SH-SY5Y (cell line): ENCODE measurements at regions not wholly inside any gene's neighbourhood (a gene's known extent, or its start where the extent isn't known, plus 50 kb on each side); places are given as distances from the start of the nearest gene placed in this dataset.
A peak's percentile ranks its signal among the peaks of the same experiment; 100 is the strongest.

Experiments used
- GATA2 ChIP-seq: IDR thresholded peaks from 2 replicates; pipeline ENCODE4 v1.6.1; 2011; ENCODE audit warnings: mild to moderate bottlenecking, low read depth, low read length
- GATA3 ChIP-seq: IDR thresholded peaks from 2 replicates; pipeline ENCODE4 v1.6.1; 2011; ENCODE audit warnings: low read depth, mild to moderate bottlenecking, low read length, moderate library complexity

- TF ChIP-seq GATA2 (no peak), GATA3 (no peak)
These were observed 494.6 kb upstream of the FAT3 start for GRCh38 chr11:91730057-91730456.

- TF ChIP-seq GATA2 (no peak), GATA3 (no peak)
These were observed 507.4 kb upstream of the FAT3 start for GRCh38 chr11:91717169-91717568.

GRCh38 chr11:91707652-91708482 lies 516.8 kb upstream of the FAT3 start:
- TF ChIP-seq GATA3 (no peak), GATA2 (no peak)

DNA sequence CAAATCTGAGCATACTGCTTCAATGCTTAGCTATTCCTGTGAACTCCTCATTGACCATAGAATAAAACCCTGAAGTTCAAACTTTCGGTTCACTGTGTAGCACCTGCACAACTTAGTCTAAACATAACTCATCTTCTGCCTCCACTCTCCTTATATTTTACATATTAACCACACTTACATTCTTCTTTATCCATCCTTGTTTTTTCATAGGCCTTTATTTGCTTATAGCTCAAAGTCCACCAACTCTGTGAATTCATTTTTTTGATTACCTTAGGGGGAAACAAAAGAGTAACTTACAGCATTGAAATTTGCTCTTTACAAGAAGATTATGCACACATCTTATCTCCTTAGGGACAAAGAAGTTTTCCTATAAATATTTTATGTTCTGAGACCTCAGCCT lies 521.6 kb upstream of the FAT3 start:
- TF ChIP-seq GATA3 (no peak), GATA2 (no peak)

DNA sequence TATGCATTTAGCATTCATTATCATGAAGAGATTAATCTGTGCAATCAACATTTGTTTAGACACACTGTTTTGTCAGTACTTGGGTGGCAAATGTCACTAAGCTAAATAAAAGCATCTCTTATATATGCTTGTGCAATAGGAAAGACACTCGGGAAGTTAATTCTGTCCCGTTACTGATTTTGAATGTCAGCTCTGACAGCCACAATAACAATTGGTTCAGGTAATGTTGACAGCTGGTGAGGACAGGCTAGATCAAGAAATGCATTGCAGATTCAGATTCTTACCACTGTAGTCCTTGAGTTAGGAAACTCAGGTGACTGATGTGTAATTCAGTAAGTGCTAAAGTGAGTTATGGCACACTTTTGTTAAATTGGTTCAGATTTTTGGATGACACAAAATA lies 523.8 kb upstream of the FAT3 start:
- TF ChIP-seq GATA3, result no peak
- TF ChIP-seq GATA2, result no peak

DNA sequence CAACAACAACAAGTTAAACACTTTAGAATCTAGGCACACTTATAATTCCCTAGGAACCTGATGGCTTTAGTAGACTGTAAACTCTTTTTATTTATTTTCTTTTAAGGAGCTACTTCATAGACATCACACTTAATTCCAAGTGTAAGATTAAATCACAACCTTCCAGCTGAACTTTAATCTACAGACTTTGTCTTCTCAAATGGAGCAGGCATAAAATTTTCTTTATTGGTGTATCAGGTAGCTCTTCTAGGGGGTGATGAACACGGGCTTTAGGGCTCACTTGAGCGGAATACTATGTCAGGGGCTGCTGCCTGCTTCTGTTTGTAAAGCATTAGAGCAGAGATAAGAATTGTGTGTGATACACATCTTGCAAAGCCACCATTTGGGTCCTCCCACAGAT lies 525.8 kb upstream of the FAT3 start:
- TF ChIP-seq GATA3 (peak; percentile 24; the same call in 1 of the 2 replicates), GATA2 (peak; percentile 47; the same call in 1 of the 2 replicates)

GRCh38 chr11:91694331-91694730 lies 530.3 kb upstream of the FAT3 start:
- TF ChIP-seq GATA3, result no peak
- TF ChIP-seq GATA2, result no peak

DNA sequence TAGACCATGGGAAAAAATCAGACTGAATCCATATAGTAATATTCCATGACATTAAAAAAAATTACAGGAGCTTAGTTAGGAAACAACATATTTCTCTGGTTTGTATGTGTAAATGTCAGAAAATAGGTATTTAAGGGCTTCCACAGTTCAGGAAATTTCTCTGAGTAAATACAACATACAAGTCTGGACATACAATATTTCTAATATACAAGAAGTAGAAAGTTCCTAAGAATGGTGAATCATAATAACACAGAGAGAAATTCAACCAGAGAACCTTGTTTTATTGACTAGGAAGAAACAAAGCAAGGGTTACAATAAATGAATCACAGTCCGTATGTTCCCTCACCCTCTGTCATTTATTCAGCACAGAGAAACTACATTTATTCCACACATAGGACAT lies 532.7 kb upstream of the FAT3 start:
- no peak for TF ChIP-seq GATA3
- TF ChIP-seq GATA2, result no peak

DNA sequence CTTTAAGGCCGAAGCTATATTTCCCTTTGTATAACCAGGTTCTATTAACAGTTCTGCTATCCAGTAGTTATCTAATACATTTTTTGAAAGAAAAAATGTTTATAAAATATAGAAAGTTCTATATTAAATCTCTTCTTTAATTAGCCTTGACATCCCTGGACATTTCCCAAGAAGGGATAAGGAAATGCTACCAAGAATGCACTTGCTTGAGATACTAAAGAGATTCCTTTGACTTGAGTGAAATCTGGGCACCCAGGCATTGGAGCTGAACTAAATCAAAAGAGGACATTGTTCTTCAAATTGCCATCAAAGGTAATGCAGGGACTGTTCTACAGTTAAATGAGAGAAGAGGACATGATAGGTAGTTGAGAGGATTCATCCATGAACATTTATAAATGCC lies 535.9 kb upstream of the FAT3 start:
- TF ChIP-seq GATA3 (no peak), GATA2 (no peak)

- TF ChIP-seq GATA2 (no peak), GATA3 (no peak)
These were observed 537.9 kb upstream of the FAT3 start for GRCh38 chr11:91686700-91687099.

DNA sequence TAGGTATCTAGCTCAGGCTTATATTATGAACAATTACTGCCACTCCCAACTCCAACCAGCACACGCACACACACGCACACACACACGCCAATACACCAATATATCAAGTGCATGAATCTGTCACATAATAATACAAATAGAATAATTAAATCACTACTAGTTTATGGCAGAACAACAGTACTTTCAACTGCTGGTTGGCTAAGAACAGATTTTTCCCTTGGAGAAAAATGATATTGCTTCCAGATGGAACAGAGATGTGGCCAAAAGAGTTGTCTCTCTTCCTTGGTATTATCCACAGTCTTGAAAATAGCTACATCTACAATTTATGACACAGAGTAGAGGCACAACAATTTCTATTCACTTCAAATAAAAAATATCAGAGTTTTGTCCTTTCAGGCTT lies 538.3 kb upstream of the FAT3 start:
- TF ChIP-seq GATA3 (no peak), GATA2 (no peak)

- TF ChIP-seq GATA2, result no peak
- TF ChIP-seq GATA3, result no peak
These were observed 550.9 kb upstream of the FAT3 start for GRCh38 chr11:91673705-91674104.

GRCh38 chr11:91664521-91664920 lies 560.1 kb upstream of the FAT3 start:
- TF ChIP-seq GATA2, result no peak
- TF ChIP-seq GATA3, result no peak

DNA sequence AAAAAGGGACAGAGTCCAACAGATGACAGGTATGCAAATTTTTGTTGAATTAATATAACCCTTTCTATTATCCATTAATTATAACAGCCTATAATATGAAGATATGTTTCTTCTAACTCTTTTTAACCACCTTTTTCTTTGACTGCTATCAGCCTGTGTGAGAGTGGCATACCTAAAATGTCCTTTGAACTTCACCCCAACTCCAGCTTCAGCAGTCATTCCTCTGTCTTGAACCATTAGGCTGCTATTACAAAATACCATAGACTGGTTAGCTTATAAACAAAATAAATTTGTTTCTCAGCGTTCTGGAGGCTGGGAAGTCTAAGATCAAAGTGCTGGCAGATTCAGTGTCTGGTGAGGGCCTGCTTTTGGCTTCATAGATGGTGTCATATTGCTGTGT lies 564.6 kb upstream of the FAT3 start:
- no peak for TF ChIP-seq GATA3
- no peak for TF ChIP-seq GATA2

DNA sequence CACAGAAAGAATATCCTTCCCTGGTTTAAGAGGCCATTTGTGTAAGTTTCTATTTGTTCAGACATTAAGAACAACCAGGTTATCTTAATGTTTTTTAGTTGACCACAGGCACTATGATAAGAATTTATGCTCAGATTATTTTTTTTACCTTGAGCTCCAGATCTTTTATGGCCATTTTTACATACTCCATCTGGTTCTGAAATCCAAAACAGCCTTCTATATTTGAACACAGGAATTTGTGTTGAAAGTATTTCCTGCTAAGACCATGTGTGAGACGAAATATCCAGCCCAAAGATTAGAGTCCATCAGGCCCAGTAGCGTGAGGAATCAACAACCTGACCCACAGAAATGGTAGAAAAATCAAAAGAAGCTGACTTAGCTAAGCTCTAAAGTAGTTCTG lies 569.9 kb upstream of the FAT3 start:
- no peak for TF ChIP-seq GATA2
- TF ChIP-seq GATA3, result no peak
